BE2C (cell line): ENCODE measurements at regions not wholly inside any gene's neighbourhood (a gene's known extent, or its start where the extent isn't known, plus 50 kb on each side); places are given as distances from the start of the nearest gene placed in this dataset.

Source experiments
- DNase-seq: peaks from one replicate; pipeline ENCODE4 v3.0.0-alpha.2; 2020
- H3K27me3 ChIP-seq: fragments of 250-450 bp; sonication (Bioruptor Pico); 2 replicates; pipeline ENCODE4 v1.5.1; 2020; ENCODE audit warnings: mild to moderate bottlenecking
- H3K36me3 ChIP-seq: fragments of 250-450 bp; sonication (Bioruptor Pico); 2 replicates; pipeline ENCODE4 v1.5.1; 2020; ENCODE audit warnings: mild to moderate bottlenecking
- H3K4me1 ChIP-seq: fragments of 250-450 bp; sonication (Bioruptor Pico); 2 replicates; pipeline ENCODE4 v1.5.1; 2020
- H3K4me3 ChIP-seq: 2 replicates; pipeline ENCODE4 v1.5.1; 2011; ENCODE audit warnings: low read depth, low read length
- H3K9me3 ChIP-seq: fragments of 250-450 bp; sonication (Bioruptor Pico); 2 replicates; pipeline ENCODE4 v1.5.1; 2020
- CTCF ChIP-seq: IDR thresholded peaks from 2 replicates; pipeline ENCODE4 v1.5.1; 2012; ENCODE audit warnings: mild to moderate bottlenecking, low read depth, low read length

DNA sequence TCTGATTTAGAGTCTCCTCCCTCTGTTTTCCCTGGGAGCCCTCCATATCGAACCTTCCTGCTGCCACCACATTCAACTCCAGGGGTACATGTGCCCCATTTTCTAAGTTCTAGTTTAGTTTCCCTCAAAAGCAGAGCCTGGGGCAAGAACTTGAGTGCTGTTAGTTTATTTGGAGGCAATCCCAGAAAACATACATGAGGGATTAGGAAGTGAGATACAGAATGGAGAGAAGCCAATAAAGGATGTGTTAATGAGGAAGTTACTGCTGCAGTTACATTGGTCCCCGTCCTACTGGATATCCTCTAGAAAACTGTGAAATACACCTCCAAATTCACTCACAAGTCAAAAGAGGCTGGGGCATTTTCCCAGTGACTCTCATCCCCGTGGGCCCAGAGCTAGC is 159.4 kb upstream of the SMARCA2 start:
- Histone ChIP-seq H3K27me3 (no peaks in the 10 kb centered on the region), H3K36me3 (no peaks in the 10 kb centered on the region)
- no peak for DNase-seq

GRCh38 chr9:1857808-1858207 is 157.3 kb upstream of the SMARCA2 start:
- DNase-seq = no peak
- Histone ChIP-seq H3K4me3 (no peak overlapping the region), H3K9me3 (no peaks in the 10 kb centered on the region), H3K36me3 (no peaks in the 10 kb centered on the region), H3K27me3 (no peaks in the 10 kb centered on the region), H3K4me1 (no peaks in the 10 kb centered on the region)
- no peak for TF ChIP-seq CTCF

More for the DNA sequence above, 159.4 kb upstream of the SMARCA2 start:
- H3K4me1 ChIP-seq = no peaks in the 10 kb centered on the region
- TF ChIP-seq CTCF = no peak
- H3K9me3 ChIP-seq = no peaks in the 10 kb centered on the region
- H3K4me3 ChIP-seq = no peak overlapping the region

DNA sequence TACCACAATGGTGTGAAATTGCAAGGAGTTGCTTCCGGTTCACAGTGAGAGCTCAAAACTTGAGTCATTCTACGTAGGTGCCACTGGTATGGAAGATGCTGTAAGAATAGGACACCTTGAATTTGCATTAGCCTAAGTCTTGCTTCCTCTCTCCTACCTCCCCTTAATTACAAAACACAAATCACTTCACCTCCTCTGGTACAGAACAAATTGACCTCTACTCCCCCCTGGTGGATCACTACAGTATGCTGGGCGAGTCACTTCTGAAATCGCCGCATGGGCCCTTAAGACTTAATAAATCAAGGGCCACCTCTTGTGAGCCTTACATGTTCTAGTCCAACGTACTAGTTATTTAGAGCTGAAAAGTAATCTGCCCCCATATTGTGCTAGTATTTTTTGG is 145.3 kb upstream of the SMARCA2 start:
- peak; percentile 33 for TF ChIP-seq CTCF
- Histone ChIP-seq H3K36me3 (no peaks in the 10 kb centered on the region), H3K27me3 (no peaks in the 10 kb centered on the region), H3K9me3 (no peaks in the 10 kb centered on the region), H3K4me1 (no peaks in the 10 kb centered on the region), H3K4me3 (no peak overlapping the region)
- DNase-seq = no peak

- Histone ChIP-seq H3K27me3 (no peaks in the 10 kb centered on the region), H3K4me3 (no peak overlapping the region), H3K4me1 (no peaks in the 10 kb centered on the region), H3K9me3 (no peaks in the 10 kb centered on the region), H3K36me3 (no peaks in the 10 kb centered on the region)
- no peak for TF ChIP-seq CTCF
- no peak for DNase-seq
Measured at GRCh38 chr9:1870915-1871314, 144.2 kb upstream of the SMARCA2 start.

GRCh38 chr9:1871626-1872419 is 143.3 kb upstream of the SMARCA2 start:
- no peaks in the 10 kb centered on the region for H3K36me3 ChIP-seq
- TF ChIP-seq CTCF = no peak
- no peak for DNase-seq
- no peaks in the 10 kb centered on the region for H3K9me3 ChIP-seq
- H3K27me3 ChIP-seq = no peaks in the 10 kb centered on the region
- no peak overlapping the region for H3K4me3 ChIP-seq
- H3K4me1 ChIP-seq = no peaks in the 10 kb centered on the region

- TF ChIP-seq CTCF = no peak
- DNase-seq = no peak
- no peaks in the 10 kb centered on the region for H3K27me3 ChIP-seq
- no peak overlapping the region for H3K4me3 ChIP-seq
- H3K36me3 ChIP-seq = no peaks in the 10 kb centered on the region
- H3K9me3 ChIP-seq = no peaks in the 10 kb centered on the region
- no peaks in the 10 kb centered on the region for H3K4me1 ChIP-seq
Measured at GRCh38 chr9:1875251-1875851, 139.8 kb upstream of the SMARCA2 start.
